AG04450 (cell line): ENCODE measurements at regions not wholly inside any gene's neighbourhood (a gene's known extent, or its start where the extent isn't known, plus 50 kb on each side); places are given as distances from the start of the nearest gene placed in this dataset.

Experiments used
- CTCF ChIA-PET: fragments of 300-600, 350-600 bp; formaldehyde crosslinking; extraction: SDS; loops from one replicate; lab custom pipeline; 2022; ENCODE audit warnings: antibody characterized with exemption, inconsistent platforms; lab: Charles Lee
- POLR2A ChIA-PET: fragments of 350-600 bp; formaldehyde crosslinking; extraction: SDS; loops from one replicate; lab custom pipeline; 2021; ENCODE audit warnings: antibody characterized with exemption, inconsistent platforms; lab: Yijun Ruan, JAX
- DNase-seq: peaks from one replicate; pipeline ENCODE4 v3.0.0-alpha.2; 2011; ENCODE audit warnings: low read depth, low spot score
- H3K27ac ChIP-seq: one replicate; pipeline ENCODE4 v1.5.1; 2012; ENCODE audit warnings: low read depth, low read length, control low read depth
- H3K27me3 ChIP-seq: one replicate; pipeline ENCODE4 v1.6.0; 2012; ENCODE audit warnings: low read length; ENCODE audit not compliant: control insufficient read depth, insufficient read depth
- H3K4me3 ChIP-seq: 2 replicates; pipeline ENCODE4 v1.5.1; 2011; ENCODE audit warnings: mild to moderate bottlenecking, low read depth, low read length, control low read depth
- H3K9me3 ChIP-seq: 2 replicates; pipeline ENCODE4 v1.5.1; 2012; ENCODE audit warnings: low read length; ENCODE audit not compliant: control insufficient read depth, insufficient read depth
- CTCF ChIP-seq: IDR thresholded peaks from 2 replicates; pipeline ENCODE4 v1.5.1; 2011; ENCODE audit warnings: low read depth, low read length, control low read depth, inconsistent platforms

GRCh38 chrY:15368786-15369185 lies 844.5 kb downstream of the NLGN4Y start:
- ChIA-PET POLR2A (no interaction called here), CTCF (no interaction called here)
- Histone ChIP-seq H3K4me3 (no peak overlapping the region), H3K27ac (no peak overlapping the region), H3K9me3 (no peaks in the 10 kb centered on the region), H3K27me3 (no peaks in the 10 kb centered on the region)
- no peak for TF ChIP-seq CTCF
- no peak for DNase-seq

- ChIA-PET CTCF (no interaction called here), POLR2A (no interaction called here)
- no peaks in the 10 kb centered on the region for H3K9me3 ChIP-seq
- no peak overlapping the region for H3K4me3 ChIP-seq
- no peak for DNase-seq
- TF ChIP-seq CTCF, result no peak
- H3K27me3 ChIP-seq, result no peaks in the 10 kb centered on the region
- H3K27ac ChIP-seq, result no peak overlapping the region
These were observed 860.8 kb downstream of the NLGN4Y start for GRCh38 chrY:15385178-15385577.

GRCh38 chrY:15397556-15398280 lies 873.4 kb downstream of the NLGN4Y start:
- CTCF ChIA-PET, result no interaction called here
- POLR2A ChIA-PET, result no interaction called here
- no peak for DNase-seq
- Histone ChIP-seq H3K27me3 (no peaks in the 10 kb centered on the region), H3K4me3 (no peak overlapping the region), H3K27ac (no peak overlapping the region), H3K9me3 (peaks cover 4% of the 10 kb centered on the region)
- no peak for TF ChIP-seq CTCF

GRCh38 chrY:15402451-15402850 lies 878.1 kb downstream of the NLGN4Y start:
- H3K4me3 ChIP-seq, result no peak overlapping the region
- CTCF ChIA-PET, result no interaction called here
- DNase-seq, result no peak
- POLR2A ChIA-PET, result interaction anchor here (0.6 kb wide), 1 partner anchor 131 kb away, joined by 3 read pairs; no protein-coding TSS in a partner anchor
- peaks cover 4% of the 10 kb centered on the region for H3K9me3 ChIP-seq
- TF ChIP-seq CTCF, result no peak
- no peak overlapping the region for H3K27ac ChIP-seq
- no peaks in the 10 kb centered on the region for H3K27me3 ChIP-seq

- CTCF ChIA-PET, result no interaction called here
- no peak for DNase-seq
- no peaks in the 10 kb centered on the region; the same call in 1 of the 2 replicates for H3K9me3 ChIP-seq
- no peak overlapping the region for H3K4me3 ChIP-seq
- POLR2A ChIA-PET, result no interaction called here
- H3K27me3 ChIP-seq, result no peaks in the 10 kb centered on the region
- TF ChIP-seq CTCF, result no peak
- no peak overlapping the region for H3K27ac ChIP-seq
These were observed 880.2 kb downstream of the NLGN4Y start for GRCh38 chrY:15404551-15404950.
